Heart right ventricle (tissue), 16 donors: ENCODE measurements at regions not wholly inside any gene's neighbourhood (a gene's known extent, or its start where the extent isn't known, plus 50 kb on each side); places are given as distances from the start of the nearest gene placed in this dataset.
A peak's percentile ranks its signal among the peaks of the same experiment; 100 is the strongest.

Experiments
- ATAC-seq, 8 donors: fragments of 200-7000 bp; cut with Tn5 transposase; one replicate each; pipeline ENCODE4 v1.9.1; 2020; ENCODE audit warnings: mild to moderate bottlenecking in 8 of 8, moderate library complexity in 8 of 8, moderate number of reproducible peaks in 1 of 8
- DNase-seq, 2 donors: peaks; one replicate each; pipeline ENCODE4 v3.0.0-alpha.2; 2020
- H3K27ac ChIP-seq, 10 donors: fragments of 200-600 bp; sonication (generic) in 2 of 10; one replicate each; pipeline versions ENCODE4 v1.5.0 to v1.8.0; 2020 to 2022; ENCODE audit warnings: mild to moderate bottlenecking in 3 of 10
- H3K27me3 ChIP-seq, 7 donors: fragments of 200-600 bp; one replicate each; pipeline ENCODE4 v1.8.0; 2021 to 2022; ENCODE audit warnings: mild to moderate bottlenecking in 2 of 7
- H3K36me3 ChIP-seq, 9 donors: fragments of 200-600 bp; sonication (generic) in 1 of 9; one replicate each; pipeline versions ENCODE4 v1.5.0 to v1.8.0; 2020 to 2022; ENCODE audit warnings: mild to moderate bottlenecking in 2 of 9
- H3K4me1 ChIP-seq, 9 donors: fragments of 200-600 bp; sonication (generic) in 1 of 9; one replicate each; pipeline versions ENCODE4 v1.5.0 to v1.8.0; 2020 to 2022; ENCODE audit warnings: mild to moderate bottlenecking in 4 of 9
- H3K4me3 ChIP-seq, 10 donors: fragments of 200-600 bp; sonication (generic) in 2 of 10; one replicate each; pipeline versions ENCODE4 v1.5.0 to v1.8.0; 2020 to 2022; ENCODE audit warnings: mild to moderate bottlenecking in 7 of 10, moderate library complexity in 2 of 10
- H3K9me3 ChIP-seq, 11 donors: fragments of 200-600 bp in 10 of 11; sonication (generic) in 2 of 11; one replicate each; pipeline versions ENCODE4 v1.5.0 to v1.8.0; 2013 to 2022; ENCODE audit warnings: mild to moderate bottlenecking in 2 of 11, control low read depth in 1 of 11, moderate library complexity in 1 of 11
- CTCF ChIP-seq, 9 donors: fragments of 200-600 bp; sonication (generic) in 2 of 9; IDR thresholded peaks; one replicate each; pipeline versions ENCODE4 v1.5.0 to v1.8.0; 2021 to 2022; ENCODE audit warnings: antibody characterized with exemption in 9 of 9, mild to moderate bottlenecking in 5 of 9, moderate library complexity in 1 of 9
- WGBS, 2 donors: extraction: QIAGEN DNeasy Blood & Tissue Kit; methylation state at CpG; one replicate each; pipeline ENCODE4 v1.1.7; 2013; ENCODE audit warnings: inconsistent platforms in 1 of 2; 5-methylcytosine and 5-hydroxymethylcytosine counted together
- intact Hi-C, 10 donors: fragments of 100-400 bp; cut with DNase I; formaldehyde crosslinking; loops; one replicate each; pipeline versions ENCODE4 v1.11.1 to v1.14.2; 2022
- donor health status: Arrhythmogenic right ventricular cardiomyopathy.
- donor health status: ischemic (EF 13 %, LVEDD 7.1; RV severe dilation, severe dysfunction).
- donor health status: healthy with polysubstance abuse.
- donor health status: DM: no; HTN: yes; CAD: no.
- donor health status: DM: no; HTN: no; CAD: no.
- donor health status: ischemic (EF 25% LVEDD 6.9; RV normal size, moderate dysfunction).
- donor health status: ischemic (EF 25% LVEDD 5.7; RV mildly dilated, moderate dysfunction).
- donor health status: healthy.
- donor health status: DM: yes; HTN: yes; CAD: no.
- donor health status: Ischemic cardiomyopathy.
- donor health status: ischemic (EF 35%, LVEDD 5.7; RV mildly dilated, moderate dysfunction).
- donor health status: nonischemic (EF 11% LVEDD 7.7; RV severe dilation, severe dysfunction).
- donor health status: DM: yes; HTN: yes; CAD: no.
- donor health status: PGD.
- donor health status: ischemic (EF 29% LVEDD 5.4; RV normal size, mild dysfunction).
- donor health status: nonischemic (EF 23%, LVEDD 6.1; RV moderate dilation, normal function).

GRCh38 chr14:105855246-105855892 lies 329.0 kb downstream of the TMEM121 start:
- WGBS, 2 donors, result 88 to 89% methylated on average over 33 to 35 of the region's 35 CpGs
- Histone ChIP-seq H3K9me3 (no peaks in the 10 kb centered on the region), H3K36me3 (no peaks in the 10 kb centered on the region), H3K27ac (no peak overlapping the region), H3K27me3 (peaks cover 0 to 4% (median 0%) of the 10 kb centered on the region in 7 donors), H3K4me3 (no peak overlapping the region), H3K4me1 (no peaks in the 10 kb centered on the region)
- TF ChIP-seq CTCF (IDR thresholded peaks at IDR 0.05), result no peak
- ATAC-seq (no peak), DNase-seq (peak in 1 of 2 donors; percentile 2)
- intact Hi-C loops, result no loop called here

- no peak overlapping the region for H3K27ac ChIP-seq
- no peak for ATAC-seq
- intact Hi-C loops, result no loop called here
- no peak overlapping the region for H3K4me3 ChIP-seq
- H3K36me3 ChIP-seq, result no peaks in the 10 kb centered on the region
- 81% methylated on average over 28 of the region's 28 CpGs for WGBS, 2 donors
- H3K9me3 ChIP-seq, result no peaks in the 10 kb centered on the region
- TF ChIP-seq CTCF (IDR thresholded peaks at IDR 0.05), result no peak
- H3K27me3 ChIP-seq, result peaks cover 0 to 9% (median 0%) of the 10 kb centered on the region in 7 donors
- DNase-seq, result peak in 1 of 2 donors; percentile 1
- H3K4me1 ChIP-seq, result no peaks in the 10 kb centered on the region
Measured at GRCh38 chr14:105855893-105856675, 329.7 kb downstream of the TMEM121 start.

GRCh38 chr14:105856676-105857219 lies 330.4 kb downstream of the TMEM121 start:
- peak in 1 of 2 donors; percentile 2 for DNase-seq
- TF ChIP-seq CTCF (IDR thresholded peaks at IDR 0.05), result no peak
- ATAC-seq, result no peak
- Histone ChIP-seq H3K4me1 (no peaks in the 10 kb centered on the region), H3K36me3 (no peaks in the 10 kb centered on the region), H3K27ac (no peak overlapping the region), H3K9me3 (no peaks in the 10 kb centered on the region), H3K4me3 (no peak overlapping the region), H3K27me3 (peaks cover 0 to 12% (median 0%) of the 10 kb centered on the region in 7 donors)
- intact Hi-C loops, result no loop called here
- WGBS, 2 donors, result 77 to 78% methylated on average over 2 of the region's 2 CpGs

GRCh38 chr14:105857220-105857825 lies 330.9 kb downstream of the TMEM121 start:
- intact Hi-C loops, result no loop called here
- no peak for TF ChIP-seq CTCF (IDR thresholded peaks at IDR 0.05)
- H3K27me3 ChIP-seq, result peaks cover 0 to 17% (median 0%) of the 10 kb centered on the region in 7 donors
- H3K27ac ChIP-seq, result no peak overlapping the region
- H3K4me3 ChIP-seq, result no peak overlapping the region
- no peaks in the 10 kb centered on the region for H3K36me3 ChIP-seq
- WGBS, 2 donors, result 38 to 93% methylated on average over 1 of the region's 1 CpG
- no peaks in the 10 kb centered on the region for H3K9me3 ChIP-seq
- ATAC-seq, result no peak
- H3K4me1 ChIP-seq, result no peaks in the 10 kb centered on the region
- peak in 1 of 2 donors; percentile 2 for DNase-seq
